Colon (tissue), 2 donors: ENCODE measurements at regions not wholly inside any gene's neighbourhood (a gene's known extent, or its start where the extent isn't known, plus 50 kb on each side); places are given as distances from the start of the nearest gene placed in this dataset.

Experiments
- FAIRE-seq: peaks from 2 replicates; lab custom pipeline; 2012; peaks lifted over from hg19 to GRCh38; lab: Jason Lieb, UNC
- donor health status: control.
- donor health status: control.

GRCh38 chr5:164412531-164412930 lies 907.1 kb downstream of the MAT2B start:
- no peak for FAIRE-seq

GRCh38 chr5:164420161-164420560 lies 914.7 kb downstream of the MAT2B start:
- no peak for FAIRE-seq

GRCh38 chr5:164422400-164422799 lies 917.0 kb downstream of the MAT2B start:
- no peak for FAIRE-seq

GRCh38 chr5:164431634-164432304 lies 926.4 kb downstream of the MAT2B start:
- no peak for FAIRE-seq

- FAIRE-seq, result no peak
Measured at GRCh38 chr5:164433106-164433870, 927.9 kb downstream of the MAT2B start.

GRCh38 chr5:164435576-164435975 lies 930.2 kb downstream of the MAT2B start:
- FAIRE-seq, result no peak

GRCh38 chr5:164439799-164440198 lies 934.4 kb downstream of the MAT2B start:
- FAIRE-seq, result no peak

- no peak for FAIRE-seq
Measured at GRCh38 chr5:164449460-164449859, 944.0 kb downstream of the MAT2B start.

GRCh38 chr5:164466033-164466432 lies 960.6 kb downstream of the MAT2B start:
- FAIRE-seq, result no peak

- no peak for FAIRE-seq
Measured at GRCh38 chr5:164470312-164470711, 964.9 kb downstream of the MAT2B start.

GRCh38 chr5:164472165-164472564 lies 966.7 kb downstream of the MAT2B start:
- FAIRE-seq, result no peak

- no peak for FAIRE-seq
Measured at GRCh38 chr5:164475339-164475977, 970.0 kb downstream of the MAT2B start.

- FAIRE-seq, result no peak
Measured at GRCh38 chr5:164481270-164481669, 975.9 kb downstream of the MAT2B start.

- no peak for FAIRE-seq
Measured at GRCh38 chr5:164482351-164482750, 976.9 kb downstream of the MAT2B start.

GRCh38 chr5:164484948-164485347 lies 979.5 kb downstream of the MAT2B start:
- no peak for FAIRE-seq

- no peak for FAIRE-seq
Measured at GRCh38 chr5:164487939-164488338, 982.5 kb downstream of the MAT2B start.

GRCh38 chr5:164497311-164498064 lies 992.1 kb downstream of the MAT2B start:
- FAIRE-seq, result no peak

- no peak for FAIRE-seq
Measured at GRCh38 chr5:164498438-164498837, 993.0 kb downstream of the MAT2B start.

- no peak for FAIRE-seq
Measured at GRCh38 chr5:164500856-164501255, 995.4 kb downstream of the MAT2B start.

GRCh38 chr5:164501344-164501743 lies 995.9 kb downstream of the MAT2B start:
- FAIRE-seq, result no peak

- FAIRE-seq, result no peak
Measured at GRCh38 chr5:164504141-164504772, 998.8 kb downstream of the MAT2B start.

- no peak for FAIRE-seq
Measured at GRCh38 chr5:164505791-164506190, 1000.4 kb downstream of the MAT2B start.
